PFSK-1 (cell line): ENCODE measurements at regions not wholly inside any gene's neighbourhood (a gene's known extent, or its start where the extent isn't known, plus 50 kb on each side); places are given as distances from the start of the nearest gene placed in this dataset.

ENCODE experiments used
- FOXP2 ChIP-seq: optimal IDR thresholded peaks from 2 replicates; pipeline ENCODE3; 2011; ENCODE audit warnings: borderline replicate concordance, control low read depth, inconsistent platforms; ENCODE audit not compliant: insufficient read depth; ENCODE audit errors: extremely low read length, extremely low read depth
- POLR2AphosphoS5 ChIP-seq: IDR thresholded peaks from 2 replicates; pipeline ENCODE4 v1.6.1; 2012; ENCODE audit warnings: low read depth, mild to moderate bottlenecking, control low read depth, low read length, moderate library complexity
- REST ChIP-seq, 2 experiments: IDR thresholded peaks; 2 replicates each; pipeline versions ENCODE4 v1.6.1 to v1.8.0; 2011 to 2012; ENCODE audit warnings: low read depth in 2 of 2, low read length in 2 of 2, control low read depth in 1 of 2, inconsistent platforms in 1 of 2, mild to moderate bottlenecking in 1 of 2, moderate library complexity in 1 of 2; ENCODE audit not compliant: insufficient read depth in 1 of 2
- SIN3A ChIP-seq: IDR thresholded peaks from 2 replicates; pipeline ENCODE4 v1.6.1; 2012; ENCODE audit warnings: mild to moderate bottlenecking, low read length, moderate library complexity, borderline replicate concordance; ENCODE audit not compliant: insufficient read depth
- TAF1 ChIP-seq: IDR thresholded peaks from 2 replicates; pipeline ENCODE4 v1.6.1; 2012; ENCODE audit warnings: low read length, control low read depth, borderline replicate concordance; ENCODE audit not compliant: insufficient read depth

DNA sequence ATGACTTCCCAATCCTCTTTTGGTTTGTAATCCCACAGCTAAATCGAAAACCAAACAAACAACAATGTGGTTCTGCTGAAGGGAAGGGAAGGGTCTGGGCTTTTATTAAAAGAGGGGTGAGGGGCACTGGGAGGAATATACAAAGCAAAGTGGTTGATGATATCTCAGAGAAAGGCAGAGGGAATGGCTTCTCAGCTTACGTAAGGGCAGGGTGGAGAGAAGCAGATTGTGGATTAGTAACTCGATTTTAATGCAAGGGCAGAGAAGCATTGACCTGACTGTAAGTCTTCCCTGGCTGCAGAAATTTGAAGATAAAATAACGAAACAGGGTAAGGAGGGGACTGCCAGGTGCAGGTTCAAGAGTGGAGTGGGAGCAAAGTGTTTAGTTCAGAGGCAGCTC lies 438.2 kb upstream of the LRRC7 start:
- TF ChIP-seq TAF1 (no peak), POLR2AphosphoS5 (no peak)

GRCh38 chr1:69138172-69138571 lies 429.6 kb upstream of the LRRC7 start:
- TF ChIP-seq REST (IDR thresholded peaks at IDR 0.05; ENCODE audit: insufficient read depth in 1 of 2, low read depth in 2 of 2, low read length in 2 of 2) (no peak), FOXP2 (no peak), TAF1 (no peak), POLR2AphosphoS5 (no peak), SIN3A (no peak)

DNA sequence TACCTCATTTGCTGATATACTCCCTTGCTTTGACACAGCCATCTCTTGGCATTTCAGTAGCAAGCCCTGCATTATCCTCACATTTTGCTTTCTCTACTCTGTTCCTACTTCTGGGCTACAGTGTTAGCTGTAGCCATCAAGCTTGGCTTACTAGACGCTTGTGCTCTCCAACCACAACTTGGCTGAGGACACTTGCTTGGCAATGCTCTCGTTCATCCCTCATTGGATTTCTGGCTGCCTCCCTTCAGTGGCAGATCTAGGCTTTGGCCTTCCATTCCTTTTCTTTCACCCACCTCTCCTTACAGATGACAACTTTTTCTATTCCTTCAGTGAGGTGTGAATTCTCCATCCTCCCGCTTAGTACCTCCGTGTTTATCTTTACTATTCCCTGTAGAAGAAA lies 428.7 kb upstream of the LRRC7 start:
- TF ChIP-seq REST (IDR thresholded peaks at IDR 0.05; ENCODE audit: insufficient read depth in 1 of 2, low read depth in 2 of 2, low read length in 2 of 2) (no peak), POLR2AphosphoS5 (no peak), SIN3A (no peak), FOXP2 (no peak), TAF1 (no peak)

GRCh38 chr1:69146303-69146702 lies 421.4 kb upstream of the LRRC7 start:
- no peak for TF ChIP-seq REST (IDR thresholded peaks at IDR 0.05; ENCODE audit: insufficient read depth in 1 of 2, low read depth in 2 of 2, low read length in 2 of 2)
- no peak for TF ChIP-seq TAF1
- no peak for TF ChIP-seq SIN3A
- no peak for TF ChIP-seq FOXP2
- no peak for TF ChIP-seq POLR2AphosphoS5

DNA sequence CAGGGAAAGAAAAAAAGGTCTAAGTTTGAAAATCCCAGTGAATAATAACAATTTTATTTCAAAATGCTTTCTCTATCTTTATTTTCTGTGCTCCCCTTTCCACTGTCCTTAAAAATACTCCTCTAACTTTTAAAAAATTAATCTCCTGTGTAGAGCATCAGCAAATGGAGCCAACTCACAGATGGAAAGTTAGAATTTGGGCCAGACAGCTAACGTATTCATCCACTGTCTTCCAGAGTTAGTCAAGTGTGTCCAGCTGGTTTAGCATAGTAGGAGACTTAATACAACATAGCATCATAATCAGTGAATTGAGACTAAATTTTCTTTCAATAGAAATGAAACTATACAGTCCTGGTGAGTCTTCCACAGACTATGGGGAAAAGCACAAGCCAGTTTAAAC lies 419.0 kb upstream of the LRRC7 start:
- TF ChIP-seq SIN3A, result no peak
- TF ChIP-seq TAF1, result no peak
- no peak for TF ChIP-seq POLR2AphosphoS5
- no peak for TF ChIP-seq REST (IDR thresholded peaks at IDR 0.05; ENCODE audit: insufficient read depth in 1 of 2, low read depth in 2 of 2, low read length in 2 of 2)
- TF ChIP-seq FOXP2, result no peak
